ENCODE measurements at regions not wholly inside any gene's neighbourhood (a gene's known extent, or its start where the extent isn't known, plus 50 kb on each side); places are given as distances from the start of the nearest gene placed in this dataset.

DNA sequence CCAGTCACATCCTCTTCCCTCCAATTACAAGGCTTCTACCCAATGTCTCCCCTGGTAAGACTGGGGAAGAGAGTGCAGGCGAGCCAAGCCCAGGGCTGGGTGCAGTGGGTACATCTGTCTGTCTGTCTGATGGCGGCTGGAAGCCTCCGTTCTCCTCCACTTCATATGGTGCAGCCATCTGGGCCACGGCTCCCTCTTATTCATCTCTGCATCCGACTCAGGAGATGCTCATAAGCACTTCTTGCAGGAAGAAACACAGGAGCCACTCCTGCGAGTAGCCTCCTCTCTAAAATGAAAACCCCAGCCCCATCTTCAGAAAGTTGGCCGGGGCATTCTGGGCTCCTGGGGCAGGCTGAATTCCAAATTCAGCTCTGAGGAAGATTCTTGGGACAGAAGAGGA, 67.5 kb upstream of the SLC6A6 start:
- H3K4me1 ChIP-seq (ENCODE audit: control insufficient read depth in 1 of 2, insufficient read depth in 1 of 2, low read depth in 1 of 2, low read length in 1 of 2) = peaks cover 14 to 17% of the 10 kb centered on the region in 2 experiments
- H3K36me3 ChIP-seq = no peaks in the 10 kb centered on the region
- TF ChIP-seq, protein P1, sequence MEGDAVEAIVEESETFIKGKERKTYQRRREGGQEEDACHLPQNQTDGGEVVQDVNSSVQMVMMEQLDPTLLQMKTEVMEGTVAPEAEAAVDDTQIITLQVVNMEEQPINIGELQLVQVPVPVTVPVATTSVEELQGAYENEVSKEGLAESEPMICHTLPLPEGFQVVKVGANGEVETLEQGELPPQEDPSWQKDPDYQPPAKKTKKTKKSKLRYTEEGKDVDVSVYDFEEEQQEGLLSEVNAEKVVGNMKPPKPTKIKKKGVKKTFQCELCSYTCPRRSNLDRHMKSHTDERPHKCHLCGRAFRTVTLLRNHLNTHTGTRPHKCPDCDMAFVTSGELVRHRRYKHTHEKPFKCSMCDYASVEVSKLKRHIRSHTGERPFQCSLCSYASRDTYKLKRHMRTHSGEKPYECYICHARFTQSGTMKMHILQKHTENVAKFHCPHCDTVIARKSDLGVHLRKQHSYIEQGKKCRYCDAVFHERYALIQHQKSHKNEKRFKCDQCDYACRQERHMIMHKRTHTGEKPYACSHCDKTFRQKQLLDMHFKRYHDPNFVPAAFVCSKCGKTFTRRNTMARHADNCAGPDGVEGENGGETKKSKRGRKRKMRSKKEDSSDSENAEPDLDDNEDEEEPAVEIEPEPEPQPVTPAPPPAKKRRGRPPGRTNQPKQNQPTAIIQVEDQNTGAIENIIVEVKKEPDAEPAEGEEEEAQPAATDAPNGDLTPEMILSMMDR (IDR thresholded peaks at IDR 0.05) = no peak
- H3K27me3 ChIP-seq = no peaks in the 10 kb centered on the region
- H3K9me3 ChIP-seq = no peaks in the 10 kb centered on the region
- H3K27ac ChIP-seq = no peak overlapping the region
- H3K4me3 ChIP-seq (ENCODE audit: low read depth in 1 of 2, low read length in 1 of 2) = no peak overlapping the region

GRCh38 chr3:14335774-14336748, 66.3 kb upstream of the SLC6A6 start:
- Histone ChIP-seq H3K36me3 (no peaks in the 10 kb centered on the region), H3K4me3 (ENCODE audit: low read depth in 1 of 2, low read length in 1 of 2) (no peak overlapping the region), H3K27ac (peak overlapping the region; percentile 55), H3K9me3 (no peaks in the 10 kb centered on the region), H3K4me1 (ENCODE audit: control insufficient read depth in 1 of 2, insufficient read depth in 1 of 2, low read depth in 1 of 2, low read length in 1 of 2) (peaks cover 9 to 12% of the 10 kb centered on the region in 2 experiments), H3K27me3 (no peaks in the 10 kb centered on the region)
- TF ChIP-seq, protein P1 (IDR thresholded peaks at IDR 0.05) = no peak

DNA sequence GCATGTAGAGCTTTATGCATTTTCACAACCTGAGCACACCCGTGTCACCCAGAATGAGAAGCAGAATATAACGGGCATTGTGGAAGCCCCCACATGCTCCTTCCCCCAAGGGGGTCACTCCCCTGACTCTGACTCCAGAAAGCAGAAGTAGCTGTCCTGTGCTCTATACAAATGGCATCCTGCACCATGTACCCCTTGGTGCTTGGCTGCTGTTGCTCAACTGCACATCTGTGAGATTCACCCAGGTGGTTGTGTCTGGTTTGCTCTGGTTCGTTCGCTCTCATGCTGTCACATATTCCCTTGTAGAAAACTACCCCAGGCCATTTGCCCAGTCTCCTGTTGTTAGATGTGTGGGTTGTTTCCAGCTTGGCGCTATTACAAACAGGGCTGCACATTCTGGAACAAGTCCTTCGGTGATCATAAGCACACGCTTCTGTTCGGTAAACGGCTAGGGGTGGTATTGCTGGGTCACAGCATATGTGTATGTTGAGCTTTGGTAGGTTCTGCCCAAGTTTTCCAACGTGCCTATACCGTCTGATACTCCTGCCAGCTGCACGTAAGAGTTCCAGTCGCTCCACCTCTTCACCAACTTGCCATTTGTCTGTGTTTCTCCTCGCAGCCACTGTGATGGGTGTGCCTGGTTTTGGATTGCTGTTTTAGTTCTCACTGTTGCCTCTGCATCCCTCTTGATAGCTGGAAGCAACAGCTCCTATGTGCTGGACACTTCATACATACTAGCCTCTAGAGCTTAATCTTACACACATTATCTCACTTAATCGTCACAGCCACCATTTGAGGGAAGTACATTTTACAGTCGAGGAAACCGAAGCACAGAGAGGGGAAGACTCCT, 65.4 kb upstream of the SLC6A6 start:
- TF ChIP-seq, protein P1 (IDR thresholded peaks at IDR 0.05) = no peak
- H3K9me3 ChIP-seq = no peaks in the 10 kb centered on the region
- no peak overlapping the region for H3K4me3 ChIP-seq (ENCODE audit: low read depth in 1 of 2, low read length in 1 of 2)
- peaks cover 9 to 12% of the 10 kb centered on the region in 2 experiments for H3K4me1 ChIP-seq (ENCODE audit: control insufficient read depth in 1 of 2, insufficient read depth in 1 of 2, low read depth in 1 of 2, low read length in 1 of 2)
- H3K27me3 ChIP-seq = no peaks in the 10 kb centered on the region
- H3K36me3 ChIP-seq = no peaks in the 10 kb centered on the region
- peak overlapping the region; percentile 55 for H3K27ac ChIP-seq

- TF ChIP-seq, protein P1 (IDR thresholded peaks at IDR 0.05) = no peak
- Histone ChIP-seq H3K9me3 (no peaks in the 10 kb centered on the region), H3K27ac (no peak overlapping the region), H3K4me3 (ENCODE audit: low read depth in 1 of 2, low read length in 1 of 2) (no peak overlapping the region), H3K36me3 (no peaks in the 10 kb centered on the region), H3K4me1 (ENCODE audit: control insufficient read depth in 1 of 2, insufficient read depth in 1 of 2, low read depth in 1 of 2, low read length in 1 of 2) (peaks cover 9 to 12% of the 10 kb centered on the region in 2 experiments), H3K27me3 (no peaks in the 10 kb centered on the region)
Observed at GRCh38 chr3:14337828-14338227, 64.6 kb upstream of the SLC6A6 start.

DNA sequence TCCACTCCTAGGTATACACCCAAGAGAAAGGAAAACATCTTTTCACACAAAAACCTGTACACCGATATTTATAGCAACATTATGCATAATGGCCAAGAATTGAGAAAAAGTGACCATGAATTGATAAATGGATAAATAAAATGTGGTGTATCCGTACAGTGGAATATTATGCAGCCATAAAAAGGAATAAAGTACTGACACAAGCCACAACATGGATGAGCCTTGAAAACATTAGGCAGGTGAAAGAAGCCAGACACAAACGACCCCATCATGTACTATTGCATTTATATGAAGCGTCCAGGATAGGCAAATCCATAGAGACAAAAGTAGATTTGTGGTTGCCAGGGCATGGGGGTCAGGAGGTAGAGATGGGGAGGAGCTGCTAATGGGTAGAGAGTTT, 64.2 kb upstream of the SLC6A6 start:
- no peaks in the 10 kb centered on the region for H3K9me3 ChIP-seq
- no peak overlapping the region for H3K27ac ChIP-seq
- no peaks in the 10 kb centered on the region for H3K36me3 ChIP-seq
- H3K4me3 ChIP-seq (ENCODE audit: low read depth in 1 of 2, low read length in 1 of 2) = no peak overlapping the region
- H3K27me3 ChIP-seq = no peaks in the 10 kb centered on the region
- TF ChIP-seq, protein P1 (IDR thresholded peaks at IDR 0.05) = no peak
- peaks cover 9 to 12% of the 10 kb centered on the region in 2 experiments for H3K4me1 ChIP-seq (ENCODE audit: control insufficient read depth in 1 of 2, insufficient read depth in 1 of 2, low read depth in 1 of 2, low read length in 1 of 2)
